ENCODE measurements at regions not wholly inside any gene's neighbourhood (a gene's known extent, or its start where the extent isn't known, plus 50 kb on each side); places are given as distances from the start of the nearest gene placed in this dataset.

DNA sequence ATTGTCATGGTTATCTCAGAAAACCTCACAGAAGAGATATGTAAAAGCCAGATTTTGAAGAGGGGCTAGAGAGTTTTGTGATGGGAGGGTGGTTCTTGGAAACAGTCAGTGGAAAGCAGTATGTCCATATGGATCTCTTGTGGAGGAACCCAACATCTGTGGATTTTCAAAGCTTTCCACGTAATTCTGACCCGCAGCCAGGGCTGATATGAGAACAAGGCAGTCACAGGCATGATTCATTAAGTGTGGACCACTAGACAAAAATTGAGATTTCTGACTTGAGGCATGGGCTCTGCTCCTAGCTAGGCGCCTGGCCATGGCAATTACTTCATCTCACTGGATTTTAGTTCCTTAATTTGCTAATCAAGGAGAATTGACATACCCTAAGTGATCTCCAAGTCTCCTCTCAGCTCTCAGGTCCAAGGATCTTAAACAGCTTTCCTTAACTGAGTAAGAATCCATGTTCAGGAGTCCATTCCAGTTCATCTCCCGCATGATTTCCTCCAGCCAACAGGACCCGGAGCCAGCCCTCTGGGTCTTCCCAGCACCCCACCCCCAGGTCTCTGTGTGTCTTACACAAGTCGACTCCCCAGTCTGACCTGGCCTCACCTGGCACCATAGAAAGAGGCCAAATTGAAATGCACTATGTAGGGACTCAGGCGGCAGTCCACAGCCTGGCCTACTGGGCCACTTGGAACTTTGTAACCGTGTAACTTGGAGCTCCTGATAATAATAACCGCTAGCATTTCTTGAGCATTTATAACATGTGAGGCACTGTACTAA is 176.3 kb upstream of the PARP11 start:
- Histone ChIP-seq H3K9ac (ENCODE audit: low read length) (no peak overlapping the region), H2AFZ (ENCODE audit: low read length) (no peak overlapping the region), H3K4me2 (ENCODE audit: low read length) (no peak overlapping the region), H3K79me2 (ENCODE audit: insufficient read depth, low read length) (no peaks in the 10 kb centered on the region), H3K4me1 (ENCODE audit: insufficient read depth, low read length, severe bottlenecking) (no peaks in the 10 kb centered on the region), H3F3A (ENCODE audit: insufficient read depth, low read length) (no peaks in the 10 kb centered on the region), H3K27me3 (ENCODE audit: insufficient read depth, low read length) (no peaks in the 10 kb centered on the region), H3K36me3 (ENCODE audit: insufficient read depth, low read length) (no peaks in the 10 kb centered on the region), H4K20me1 (ENCODE audit: insufficient read depth, low read length) (no peaks in the 10 kb centered on the region), H3K4me3 (ENCODE audit: low read depth, low read length, poor library complexity, severe bottlenecking) (no peak overlapping the region), H3K9me2 (ENCODE audit: low read depth, low read length) (no peaks in the 10 kb centered on the region), H3K9me3 (ENCODE audit: low read length) (no peaks in the 10 kb centered on the region), H3K27ac (ENCODE audit: low read depth, low read length, poor library complexity, severe bottlenecking) (no peak overlapping the region)
- TF ChIP-seq EZH2 (IDR thresholded peaks at IDR 0.05; ENCODE audit: borderline replicate concordance, low read length), result no peak
- TF ChIP-seq, protein P1, sequence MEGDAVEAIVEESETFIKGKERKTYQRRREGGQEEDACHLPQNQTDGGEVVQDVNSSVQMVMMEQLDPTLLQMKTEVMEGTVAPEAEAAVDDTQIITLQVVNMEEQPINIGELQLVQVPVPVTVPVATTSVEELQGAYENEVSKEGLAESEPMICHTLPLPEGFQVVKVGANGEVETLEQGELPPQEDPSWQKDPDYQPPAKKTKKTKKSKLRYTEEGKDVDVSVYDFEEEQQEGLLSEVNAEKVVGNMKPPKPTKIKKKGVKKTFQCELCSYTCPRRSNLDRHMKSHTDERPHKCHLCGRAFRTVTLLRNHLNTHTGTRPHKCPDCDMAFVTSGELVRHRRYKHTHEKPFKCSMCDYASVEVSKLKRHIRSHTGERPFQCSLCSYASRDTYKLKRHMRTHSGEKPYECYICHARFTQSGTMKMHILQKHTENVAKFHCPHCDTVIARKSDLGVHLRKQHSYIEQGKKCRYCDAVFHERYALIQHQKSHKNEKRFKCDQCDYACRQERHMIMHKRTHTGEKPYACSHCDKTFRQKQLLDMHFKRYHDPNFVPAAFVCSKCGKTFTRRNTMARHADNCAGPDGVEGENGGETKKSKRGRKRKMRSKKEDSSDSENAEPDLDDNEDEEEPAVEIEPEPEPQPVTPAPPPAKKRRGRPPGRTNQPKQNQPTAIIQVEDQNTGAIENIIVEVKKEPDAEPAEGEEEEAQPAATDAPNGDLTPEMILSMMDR (IDR thresholded peaks at IDR 0.05; ENCODE audit: low read length), result no peak

DNA sequence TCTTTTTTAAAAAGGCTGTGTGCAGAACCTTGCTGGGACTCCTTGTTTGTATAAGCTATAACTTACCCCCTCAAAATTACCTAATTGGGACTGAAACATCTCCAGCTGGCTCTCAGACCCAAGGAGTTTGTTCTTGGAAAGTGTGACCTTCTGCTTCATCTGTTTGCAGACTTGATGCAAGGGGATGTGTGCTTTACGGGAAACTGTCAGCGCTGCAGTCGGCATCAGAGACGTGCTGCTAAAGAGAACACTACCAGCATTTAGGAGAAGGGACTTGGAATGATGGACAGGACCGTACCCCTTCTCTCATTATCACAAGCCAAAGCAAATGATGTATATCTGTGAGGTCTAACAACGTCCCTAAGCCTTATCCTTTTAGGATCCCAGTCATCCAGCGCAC is 174.2 kb upstream of the PARP11 start:
- H3K9ac ChIP-seq (ENCODE audit: low read length), result no peak overlapping the region
- H3K36me3 ChIP-seq (ENCODE audit: insufficient read depth, low read length), result no peaks in the 10 kb centered on the region
- no peaks in the 10 kb centered on the region for H3K79me2 ChIP-seq (ENCODE audit: insufficient read depth, low read length)
- H3K9me3 ChIP-seq (ENCODE audit: low read length), result no peaks in the 10 kb centered on the region
- H3K4me3 ChIP-seq (ENCODE audit: low read depth, low read length, poor library complexity, severe bottlenecking), result no peak overlapping the region
- H3K4me1 ChIP-seq (ENCODE audit: insufficient read depth, low read length, severe bottlenecking), result no peaks in the 10 kb centered on the region
- H3F3A ChIP-seq (ENCODE audit: insufficient read depth, low read length), result no peaks in the 10 kb centered on the region
- no peak overlapping the region for H3K4me2 ChIP-seq (ENCODE audit: low read length)
- H3K27me3 ChIP-seq (ENCODE audit: insufficient read depth, low read length), result no peaks in the 10 kb centered on the region
- H2AFZ ChIP-seq (ENCODE audit: low read length), result no peak overlapping the region
- TF ChIP-seq, protein P1 (IDR thresholded peaks at IDR 0.05; ENCODE audit: low read length), result no peak
- TF ChIP-seq EZH2 (IDR thresholded peaks at IDR 0.05; ENCODE audit: borderline replicate concordance, low read length), result no peak
- no peaks in the 10 kb centered on the region for H3K9me2 ChIP-seq (ENCODE audit: low read depth, low read length)
- no peaks in the 10 kb centered on the region for H4K20me1 ChIP-seq (ENCODE audit: insufficient read depth, low read length)
- H3K27ac ChIP-seq (ENCODE audit: low read depth, low read length, poor library complexity, severe bottlenecking), result no peak overlapping the region

DNA sequence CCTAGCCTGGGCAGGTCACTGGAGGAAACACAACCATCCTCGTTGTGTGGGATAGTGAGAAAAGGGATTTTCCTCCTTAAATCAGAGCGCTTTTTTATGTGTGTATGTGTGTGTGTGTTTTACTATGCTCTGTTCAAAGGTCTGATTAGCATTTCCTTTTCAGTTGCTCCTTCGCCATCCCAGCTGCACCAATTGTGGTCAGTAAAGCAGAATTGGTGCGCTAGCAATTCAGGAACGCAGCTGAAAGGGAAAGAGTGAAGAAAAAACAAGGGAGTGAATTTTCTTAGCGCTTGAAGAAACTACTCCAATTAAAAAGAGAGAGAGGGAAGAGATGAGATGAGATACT is 173.3 kb upstream of the PARP11 start:
- Histone ChIP-seq H3K79me2 (ENCODE audit: insufficient read depth, low read length) (no peaks in the 10 kb centered on the region), H3K9ac (ENCODE audit: low read length) (no peak overlapping the region), H3K4me1 (ENCODE audit: insufficient read depth, low read length, severe bottlenecking) (no peaks in the 10 kb centered on the region), H3K4me2 (ENCODE audit: low read length) (no peak overlapping the region), H3K9me2 (ENCODE audit: low read depth, low read length) (no peaks in the 10 kb centered on the region), H3K27me3 (ENCODE audit: insufficient read depth, low read length) (no peaks in the 10 kb centered on the region), H3K36me3 (ENCODE audit: insufficient read depth, low read length) (no peaks in the 10 kb centered on the region), H2AFZ (ENCODE audit: low read length) (no peak overlapping the region), H3F3A (ENCODE audit: insufficient read depth, low read length) (no peaks in the 10 kb centered on the region), H3K4me3 (ENCODE audit: low read depth, low read length, poor library complexity, severe bottlenecking) (no peak overlapping the region), H3K27ac (ENCODE audit: low read depth, low read length, poor library complexity, severe bottlenecking) (no peak overlapping the region), H3K9me3 (ENCODE audit: low read length) (no peaks in the 10 kb centered on the region), H4K20me1 (ENCODE audit: insufficient read depth, low read length) (no peaks in the 10 kb centered on the region)
- TF ChIP-seq EZH2 (IDR thresholded peaks at IDR 0.05; ENCODE audit: borderline replicate concordance, low read length), result no peak
- TF ChIP-seq, protein P1 (IDR thresholded peaks at IDR 0.05; ENCODE audit: low read length), result no peak

All from OCI-LY1 (cell line).